SK-N-SH (cell line): ENCODE measurements at regions not wholly inside any gene's neighbourhood (a gene's known extent, or its start where the extent isn't known, plus 50 kb on each side); places are given as distances from the start of the nearest gene placed in this dataset.

Experiments used
- CTCF ChIA-PET: fragments of 300-600, 350-600 bp; formaldehyde crosslinking; extraction: SDS; loops from one replicate; lab custom pipeline; 2021; lab: Yijun Ruan, JAX
- POLR2A ChIA-PET: fragments of 350-600 bp; sonication (Branson Sonifier 250); formaldehyde crosslinking; extraction: SDS; loops from one replicate; lab custom pipeline; 2020; ENCODE audit warnings: antibody characterized with exemption, inconsistent platforms; lab: Yijun Ruan, JAX
- DNase-seq: peaks from one replicate; pipeline ENCODE4 v3.0.0; 2012
- H2AFZ ChIP-seq: fragments of 200-600 bp; sonication (generic); 2 replicates; pipeline ENCODE4 v1.8.1; 2016; ENCODE audit warnings: antibody characterized with exemption, mild to moderate bottlenecking, low read depth
- H3F3A ChIP-seq: fragments of 200-600 bp; sonication (generic); replicated peaks from 2 replicates; pipeline ENCODE3; 2016; ENCODE audit warnings: antibody characterized with exemption, mild to moderate bottlenecking; ENCODE audit not compliant: insufficient read depth
- H3K27ac ChIP-seq, 2 experiments: fragments of 200-500 bp in 1 of 2; fragments of 200-600 bp in 1 of 2; sonication (Bioruptor generic) in 1 of 2; sonication (generic), shearing (Covaris generic) in 1 of 2; 2 replicates each; pipeline versions ENCODE4 v1.5.1 to v1.6.1; 2014 to 2016; ENCODE audit warnings: low read depth in 2 of 2, inconsistent platforms in 1 of 2, low read length in 1 of 2, mild to moderate bottlenecking in 1 of 2, mixed read lengths in 1 of 2
- H3K27me3 ChIP-seq: fragments of 200-600 bp; sonication (generic), shearing (Covaris generic); 2 replicates; pipeline ENCODE4 v1.6.1; 2016; ENCODE audit warnings: mixed run types; ENCODE audit not compliant: insufficient read depth
- H3K36me3 ChIP-seq, 2 experiments: fragments of 200-500 bp in 1 of 2; fragments of 200-600 bp in 1 of 2; sonication (Bioruptor generic) in 1 of 2; sonication (generic) in 1 of 2; replicated peaks in 1 of 2; 2 replicates each; pipeline versions ENCODE3 to v1.5.1; 2014 to 2016; ENCODE audit warnings: low read length in 1 of 2, mild to moderate bottlenecking in 1 of 2; ENCODE audit not compliant: insufficient read depth in 2 of 2, control insufficient read depth in 1 of 2
- H3K4me1 ChIP-seq, 2 experiments: fragments of 200-500 bp in 1 of 2; fragments of 200-600 bp in 1 of 2; sonication (Bioruptor generic) in 1 of 2; sonication (generic), shearing (Covaris generic) in 1 of 2; 2 replicates each; pipeline versions ENCODE4 v1.5.1 to v1.6.1; 2014 to 2016; ENCODE audit warnings: low read depth in 1 of 2, low read length in 1 of 2, mixed run types in 1 of 2; ENCODE audit not compliant: insufficient read depth in 2 of 2, control insufficient read depth in 1 of 2
- H3K4me2 ChIP-seq: fragments of 200-600 bp; sonication (generic), shearing (Covaris generic); 2 replicates; pipeline ENCODE4 v1.6.1; 2017; ENCODE audit warnings: mixed run types
- H3K4me3 ChIP-seq, 2 experiments: fragments of 200-500 bp in 1 of 2; fragments of 200-600 bp in 1 of 2; sonication (Bioruptor generic) in 1 of 2; sonication (generic), shearing (Covaris generic) in 1 of 2; 2 replicates each; pipeline versions ENCODE4 v1.5.1 to v1.8.1; 2014 to 2016; ENCODE audit warnings: low read depth in 2 of 2, inconsistent platforms in 1 of 2, low read length in 1 of 2, mild to moderate bottlenecking in 1 of 2, mixed read lengths in 1 of 2, moderate library complexity in 1 of 2
- H3K79me2 ChIP-seq: fragments of 200-600 bp; sonication (generic); 2 replicates; pipeline ENCODE4 v1.8.1; 2017; ENCODE audit warnings: mild to moderate bottlenecking; ENCODE audit not compliant: insufficient read depth
- H3K9ac ChIP-seq: fragments of 200-600 bp; sonication (generic); 2 replicates; pipeline ENCODE4 v1.6.1; 2017; ENCODE audit warnings: mixed run types
- H3K9me2 ChIP-seq: fragments of 200-600 bp; sonication (generic); 2 replicates; pipeline ENCODE4 v1.6.1; 2017; ENCODE audit warnings: mixed run types
- H3K9me3 ChIP-seq: fragments of 200-600 bp; sonication (generic); 2 replicates; pipeline ENCODE4 v1.6.1; 2017; ENCODE audit warnings: mixed run types, mild to moderate bottlenecking, moderate library complexity
- H4K20me1 ChIP-seq: fragments of 200-600 bp; sonication (generic); 2 replicates; pipeline ENCODE4 v1.6.1; 2017; ENCODE audit warnings: mild to moderate bottlenecking, mixed run types; ENCODE audit not compliant: insufficient read depth
- CHD2 ChIP-seq: fragments of 150-350 bp; IDR thresholded peaks from 2 replicates; pipeline ENCODE4 v1.6.1; 2018; ENCODE audit warnings: low read length; ENCODE audit not compliant: partially characterized antibody
- CTCF ChIP-seq: fragments of 200-600 bp; sonication (generic); IDR thresholded peaks from 2 replicates; pipeline ENCODE4 v1.6.1; 2017; ENCODE audit warnings: antibody characterized with exemption, mild to moderate bottlenecking, moderate library complexity
- ELF1 ChIP-seq: IDR thresholded peaks from 2 replicates; pipeline ENCODE4 v1.4.0; 2012
- FOSL2 ChIP-seq: IDR thresholded peaks from 2 replicates; pipeline ENCODE4 v1.4.0; 2012; ENCODE audit warnings: low read depth, mild to moderate bottlenecking, moderate library complexity, borderline replicate concordance
- FOXJ3 ChIP-seq: sonication (generic); formaldehyde crosslinking; IDR thresholded peaks from 2 replicates; pipeline ENCODE4 v1.5.1; 2020; ENCODE audit warnings: mild to moderate bottlenecking, missing genetic modification reagents
- GATA2 ChIP-seq: sonication (generic); formaldehyde crosslinking; IDR thresholded peaks from 2 replicates; pipeline ENCODE4 v1.5.0; 2020; ENCODE audit warnings: mild to moderate bottlenecking, missing genetic modification reagents
- JUND ChIP-seq: IDR thresholded peaks from 2 replicates; pipeline ENCODE4 v1.4.0; 2012
- NFIC ChIP-seq: IDR thresholded peaks from 2 replicates; pipeline ENCODE4 v1.4.0; 2012; ENCODE audit warnings: borderline replicate concordance
- TEAD4 ChIP-seq: IDR thresholded peaks from 2 replicates; pipeline ENCODE4 v1.4.0; 2012; ENCODE audit warnings: mild to moderate bottlenecking, borderline replicate concordance; ENCODE audit not compliant: insufficient read depth
- YY1 ChIP-seq: IDR thresholded peaks from 2 replicates; pipeline ENCODE4 v1.4.0; 2012; ENCODE audit warnings: low read depth, mild to moderate bottlenecking
- WGBS: methylation state at CpG from one replicate; pipeline ENCODE4 v1.1.6; 2017; ENCODE audit warnings: low lambda C conversion rate; 5-methylcytosine and 5-hydroxymethylcytosine counted together
- TF ChIP-seq, protein P1 (sequence below): IDR thresholded peaks from 2 replicates; pipeline ENCODE4 v1.6.1; 2012; ENCODE audit warnings: mild to moderate bottlenecking, low read depth, low read length, moderate library complexity
- TF ChIP-seq, protein P2 (sequence below): fragments of 150-350 bp; IDR thresholded peaks from 2 replicates; pipeline ENCODE4 v1.6.1; 2016; ENCODE audit warnings: mild to moderate bottlenecking, low read depth, low read length

DNA sequence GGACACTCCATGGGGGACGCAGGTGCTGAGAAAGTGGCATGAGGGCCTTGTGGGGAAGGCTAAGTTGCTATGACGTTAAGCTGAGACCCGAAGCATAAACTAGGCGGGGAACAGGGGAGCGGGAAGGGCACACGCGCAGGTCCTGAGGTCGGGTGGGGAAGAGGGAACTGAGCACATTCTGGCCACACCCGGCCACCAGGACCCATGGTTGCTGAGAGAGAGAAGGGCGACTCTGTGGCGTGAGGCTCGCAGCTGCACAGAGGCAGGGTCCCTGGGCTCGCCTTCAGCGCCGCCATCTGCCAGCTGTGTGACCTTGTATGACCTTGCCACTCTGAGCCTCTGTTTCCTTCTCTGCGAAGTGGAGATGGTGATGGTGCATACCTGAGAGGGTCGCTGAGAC lies 182.5 kb downstream of the PHETA1 start:
- Histone ChIP-seq H3K9me2 (no peaks in the 10 kb centered on the region), H3K27ac (no peak overlapping the region; a peak in 1 of 4 replicates), H3K4me2 (no peak overlapping the region), H3K36me3 (no peaks in the 10 kb centered on the region), H3K4me1 (peaks cover 4 to 41% of the 10 kb centered on the region in 2 experiments; a peak in 2 of 4 replicates), H4K20me1 (no peaks in the 10 kb centered on the region), H3K9me3 (no peaks in the 10 kb centered on the region), H3K4me3 (no peak overlapping the region), H3K79me2 (no peaks in the 10 kb centered on the region), H2AFZ (no peak overlapping the region), H3K9ac (no peak overlapping the region), H3F3A (no peaks in the 10 kb centered on the region), H3K27me3 (peaks cover 5% of the 10 kb centered on the region; the same call in 1 of the 2 replicates)
- WGBS, result 64% methylated on average over 17 of the region's 17 CpGs
- no peak for DNase-seq
- ChIA-PET POLR2A (no interaction called here), CTCF (interaction anchor here (0.9 to 1.4 kb wide), 3 partner anchors 8 to 112 kb away, joined by 3 to 4 read pairs (median 4); no protein-coding TSS in a partner anchor)
- TF ChIP-seq YY1 (no peak), ELF1 (no peak), CTCF (no peak), JUND (no peak), NFIC (no peak), CHD2 (no peak), FOSL2 (no peak), GATA2 (CRISPR knock-in tag) (no peak), TEAD4 (no peak), FOXJ3 (CRISPR knock-in tag) (no peak)
- TF ChIP-seq, protein P1, sequence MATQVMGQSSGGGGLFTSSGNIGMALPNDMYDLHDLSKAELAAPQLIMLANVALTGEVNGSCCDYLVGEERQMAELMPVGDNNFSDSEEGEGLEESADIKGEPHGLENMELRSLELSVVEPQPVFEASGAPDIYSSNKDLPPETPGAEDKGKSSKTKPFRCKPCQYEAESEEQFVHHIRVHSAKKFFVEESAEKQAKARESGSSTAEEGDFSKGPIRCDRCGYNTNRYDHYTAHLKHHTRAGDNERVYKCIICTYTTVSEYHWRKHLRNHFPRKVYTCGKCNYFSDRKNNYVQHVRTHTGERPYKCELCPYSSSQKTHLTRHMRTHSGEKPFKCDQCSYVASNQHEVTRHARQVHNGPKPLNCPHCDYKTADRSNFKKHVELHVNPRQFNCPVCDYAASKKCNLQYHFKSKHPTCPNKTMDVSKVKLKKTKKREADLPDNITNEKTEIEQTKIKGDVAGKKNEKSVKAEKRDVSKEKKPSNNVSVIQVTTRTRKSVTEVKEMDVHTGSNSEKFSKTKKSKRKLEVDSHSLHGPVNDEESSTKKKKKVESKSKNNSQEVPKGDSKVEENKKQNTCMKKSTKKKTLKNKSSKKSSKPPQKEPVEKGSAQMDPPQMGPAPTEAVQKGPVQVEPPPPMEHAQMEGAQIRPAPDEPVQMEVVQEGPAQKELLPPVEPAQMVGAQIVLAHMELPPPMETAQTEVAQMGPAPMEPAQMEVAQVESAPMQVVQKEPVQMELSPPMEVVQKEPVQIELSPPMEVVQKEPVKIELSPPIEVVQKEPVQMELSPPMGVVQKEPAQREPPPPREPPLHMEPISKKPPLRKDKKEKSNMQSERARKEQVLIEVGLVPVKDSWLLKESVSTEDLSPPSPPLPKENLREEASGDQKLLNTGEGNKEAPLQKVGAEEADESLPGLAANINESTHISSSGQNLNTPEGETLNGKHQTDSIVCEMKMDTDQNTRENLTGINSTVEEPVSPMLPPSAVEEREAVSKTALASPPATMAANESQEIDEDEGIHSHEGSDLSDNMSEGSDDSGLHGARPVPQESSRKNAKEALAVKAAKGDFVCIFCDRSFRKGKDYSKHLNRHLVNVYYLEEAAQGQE, result no peak
- TF ChIP-seq, protein P2, sequence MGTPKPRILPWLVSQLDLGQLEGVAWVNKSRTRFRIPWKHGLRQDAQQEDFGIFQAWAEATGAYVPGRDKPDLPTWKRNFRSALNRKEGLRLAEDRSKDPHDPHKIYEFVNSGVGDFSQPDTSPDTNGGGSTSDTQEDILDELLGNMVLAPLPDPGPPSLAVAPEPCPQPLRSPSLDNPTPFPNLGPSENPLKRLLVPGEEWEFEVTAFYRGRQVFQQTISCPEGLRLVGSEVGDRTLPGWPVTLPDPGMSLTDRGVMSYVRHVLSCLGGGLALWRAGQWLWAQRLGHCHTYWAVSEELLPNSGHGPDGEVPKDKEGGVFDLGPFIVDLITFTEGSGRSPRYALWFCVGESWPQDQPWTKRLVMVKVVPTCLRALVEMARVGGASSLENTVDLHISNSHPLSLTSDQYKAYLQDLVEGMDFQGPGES, result no peak
